K562 (cell line): ENCODE measurements at regions not wholly inside any gene's neighbourhood (a gene's known extent, or its start where the extent isn't known, plus 50 kb on each side); places are given as distances from the start of the nearest gene placed in this dataset.

ENCODE experiments used
- ATAC-seq: fragments of 200-7000 bp; cut with Tn5 transposase; 3 replicates; pipeline ENCODE4 v1.9.1; 2020; ENCODE audit warnings: moderate library complexity
- BruUV-seq: library from RNA; stranded (reverse); fragments of 400-500 nt; replicated peaks from 2 replicates; lab custom pipeline; 2021; lab: Mats Ljungman, UMichigan
- CTCF ChIA-PET: fragments of 300-600 bp; formaldehyde crosslinking; extraction: SDS; loops from one replicate; lab custom pipeline; 2021; ENCODE audit warnings: low intra/inter-chr PET ratio; lab: Yijun Ruan, JAX
- POLR2A ChIA-PET: fragments of 300-600, 350-650 bp; sonication (Branson Sonifier 250); formaldehyde crosslinking; extraction: SDS; loops from one replicate; lab custom pipeline; 2021; ENCODE audit warnings: antibody characterized with exemption, inconsistent platforms; lab: Yijun Ruan, JAX
- DNase-seq, 4 experiments: peaks; one replicate each; pipeline versions ENCODE4 v3.0.0 to v3.0.0-alpha.2; 2011 to 2018; ENCODE audit warnings: low spot score in 3 of 4, mixed read lengths in 3 of 4; ENCODE audit errors: extremely low read depth in 1 of 4
- FAIRE-seq: peaks from 2 replicates; lab custom pipeline; 2011; peaks lifted over from hg19 to GRCh38; lab: Jason Lieb, UNC
- H2AFZ ChIP-seq: 2 replicates; pipeline ENCODE4 v1.6.0; 2011; ENCODE audit warnings: low read depth, low read length, control low read depth, inconsistent platforms
- H3K27ac ChIP-seq: fragments of 200-600 bp; 3 replicates; pipeline ENCODE4 v1.8.0; 2011; ENCODE audit warnings: low read depth, mild to moderate bottlenecking, control low read depth, inconsistent platforms, low read length, moderate library complexity, mixed read lengths; ENCODE audit errors: extremely low read depth
- H3K27me3 ChIP-seq, 2 experiments: fragments of 300-600 bp in 1 of 2; 2 replicates in 1 of 2; 3 replicates in 1 of 2; pipeline versions ENCODE4 v1.6.0 to v1.8.0; 2011; ENCODE audit warnings: inconsistent platforms in 2 of 2, low read length in 2 of 2, mild to moderate bottlenecking in 1 of 2, mixed read lengths in 1 of 2, moderate library complexity in 1 of 2; ENCODE audit not compliant: control insufficient read depth in 2 of 2, insufficient read depth in 2 of 2
- H3K36me3 ChIP-seq: fragments of 300-600 bp; 3 replicates; pipeline ENCODE4 v1.8.0; 2011; ENCODE audit warnings: mild to moderate bottlenecking, low read length, inconsistent platforms; ENCODE audit not compliant: control insufficient read depth, insufficient read depth
- H3K4me1 ChIP-seq, 2 experiments: fragments of 200-600 bp in 1 of 2; replicated peaks in 1 of 2; 2 replicates in 1 of 2; 3 replicates in 1 of 2; pipeline versions ENCODE4 v1.5.1 to v1.8.0; 2011; ENCODE audit warnings: inconsistent platforms in 2 of 2, low read length in 2 of 2, mild to moderate bottlenecking in 1 of 2, mixed read lengths in 1 of 2, moderate library complexity in 1 of 2; ENCODE audit not compliant: control insufficient read depth in 2 of 2, insufficient read depth in 2 of 2
- H3K4me2 ChIP-seq: 2 replicates; pipeline ENCODE4 v1.6.1; 2011; ENCODE audit warnings: low read length, control low read depth, inconsistent platforms, mixed read lengths; ENCODE audit not compliant: insufficient read depth
- H3K4me3 ChIP-seq: fragments of 200-600 bp; sonication (generic), shearing (Covaris generic); 2 replicates; pipeline ENCODE4 v1.5.1; 2016; ENCODE audit warnings: control low read depth, inconsistent platforms
- H3K79me2 ChIP-seq: fragments of 200-600 bp; 3 replicates; pipeline ENCODE4 v1.8.0; 2011; ENCODE audit warnings: low read length, inconsistent platforms; ENCODE audit not compliant: control insufficient read depth, insufficient read depth
- H3K9ac ChIP-seq, 2 experiments: 2 replicates each; pipeline versions ENCODE4 v1.6.0 to v1.6.1; 2011; ENCODE audit warnings: low read depth in 2 of 2, low read length in 2 of 2, control low read depth in 1 of 2, inconsistent platforms in 1 of 2, mild to moderate bottlenecking in 1 of 2, mixed read lengths in 1 of 2; ENCODE audit not compliant: insufficient read depth in 1 of 2
- H3K9me1 ChIP-seq: one replicate; pipeline ENCODE4 v1.6.0; 2011; ENCODE audit warnings: inconsistent platforms, mild to moderate bottlenecking, low read length, moderate library complexity; ENCODE audit not compliant: control insufficient read depth, insufficient read depth
- H3K9me3 ChIP-seq: replicated peaks from 2 replicates; pipeline ENCODE4 v1.5.1; 2011; ENCODE audit warnings: low read depth, low read length, inconsistent platforms; ENCODE audit not compliant: control insufficient read depth, insufficient read depth
- H4K20me1 ChIP-seq: replicated peaks from 2 replicates; pipeline ENCODE4 v1.6.1; 2011; ENCODE audit warnings: low read length, inconsistent platforms, mixed read lengths; ENCODE audit not compliant: control insufficient read depth, insufficient read depth
- CBX3 ChIP-seq, 2 experiments: IDR thresholded peaks; 1 replicate in 1 of 2; 2 replicates in 1 of 2; pipeline ENCODE4 v1.6.1; 2012; ENCODE audit warnings: inconsistent platforms in 2 of 2, low read length in 2 of 2, borderline replicate concordance in 1 of 2, control low read depth in 1 of 2
- CSDE1 ChIP-seq, 2 experiments: fragments of 450-650 bp; IDR thresholded peaks; 2 replicates each; pipeline ENCODE4 v1.6.1; 2016; ENCODE audit warnings: mild to moderate bottlenecking in 1 of 2
- DMBX1 ChIP-seq: fragments of 250-450 bp; sonication (Bioruptor Pico); IDR thresholded peaks from 2 replicates; pipeline ENCODE4 v1.8.0; 2022; ENCODE audit warnings: inconsistent platforms, mild to moderate bottlenecking, moderate library complexity, borderline replicate concordance
- ELF4 ChIP-seq: fragments of 450-650 bp; formaldehyde crosslinking; IDR thresholded peaks from 2 replicates; pipeline ENCODE4 v1.4.0; 2022; ENCODE audit warnings: missing genetic modification characterization
- LARP7 ChIP-seq: fragments of 450-650 bp; IDR thresholded peaks from 2 replicates; pipeline ENCODE4 v1.6.1; 2016
- MBD2 ChIP-seq: sonication (generic); IDR thresholded peaks from 2 replicates; pipeline ENCODE4 v1.6.1; 2016; ENCODE audit warnings: low read depth, borderline replicate concordance
- NFIC ChIP-seq: fragments of 450-650 bp; IDR thresholded peaks from 2 replicates; pipeline ENCODE4 v1.6.1; 2017; ENCODE audit warnings: mild to moderate bottlenecking, inconsistent platforms
- POLR2A ChIP-seq: fragments of 450-650 bp; conservative IDR thresholded peaks from 2 replicates; pipeline ENCODE4 v1.6.1; 2016
- ZNF184 ChIP-seq: sonication (generic); formaldehyde crosslinking; IDR thresholded peaks from 2 replicates; pipeline ENCODE4 v1.5.0; 2020; ENCODE audit warnings: missing genetic modification reagents
- ZNF584 ChIP-seq: fragments of 200-800 bp; sonication (Bioruptor generic); IDR thresholded peaks from 2 replicates; pipeline ENCODE4 v1.6.1; 2016; ENCODE audit warnings: low read depth, mild to moderate bottlenecking, missing genetic modification characterization, missing compliant biosample characterization
- WGBS: fragments of 100-300 bp; shearing (Covaris generic); methylation state at CpG from one replicate; pipeline ENCODE4 v1.1.6; 2016; ENCODE audit warnings: low coverage, mixed read lengths; ENCODE audit not compliant: insufficient coverage; ENCODE audit errors: missing lambda C conversion rate; 5-methylcytosine and 5-hydroxymethylcytosine counted together
- in situ Hi-C: fragments of 300-500 bp; cut with MboI; formaldehyde crosslinking; loops from 4 replicates; pipeline ENCODE4 v1.15.0; 2018; ENCODE audit warnings: inconsistent platforms, mixed read lengths
- intact Hi-C: fragments of 100-400 bp; cut with micrococcal nuclease; formaldehyde crosslinking; loops from 2 replicates; pipeline ENCODE4 v1.14.2; 2022
- TF ChIP-seq, protein P1 (sequence below), 2 experiments: fragments of 150-350 bp in 1 of 2; IDR thresholded peaks; 2 replicates each; pipeline ENCODE4 v1.6.1; 2012 to 2016; ENCODE audit warnings: low read depth in 2 of 2, low read length in 2 of 2, mild to moderate bottlenecking in 1 of 2, moderate library complexity in 1 of 2
- TF ChIP-seq, protein P2 (sequence below), 2 experiments: fragments of 250-450 bp in 1 of 2; fragments of 450-650 bp in 1 of 2; sonication (Bioruptor Pico) in 1 of 2; IDR thresholded peaks; 2 replicates each; pipeline versions ENCODE4 v1.6.1 to v1.8.0; 2016 to 2021; ENCODE audit warnings: mild to moderate bottlenecking in 2 of 2, moderate library complexity in 2 of 2, missing compliant biosample characterization in 1 of 2, missing genetic modification characterization in 1 of 2
- TF ChIP-seq, protein P3 (sequence below): fragments of 250-450 bp; sonication (Bioruptor Pico); IDR thresholded peaks from 2 replicates; pipeline ENCODE4 v1.8.0; 2021; ENCODE audit warnings: borderline replicate concordance, mild to moderate bottlenecking, moderate library complexity; ENCODE audit not compliant: poor library complexity, severe bottlenecking
- TF ChIP-seq, protein P4 (sequence below): sonication (generic); formaldehyde crosslinking; IDR thresholded peaks from 2 replicates; pipeline ENCODE4 v1.8.0; 2022; ENCODE audit warnings: mild to moderate bottlenecking, missing genetic modification reagents
- TF ChIP-seq, protein P5 (sequence below): sonication (generic); formaldehyde crosslinking; IDR thresholded peaks from 2 replicates; pipeline ENCODE4 v1.8.0; 2022; ENCODE audit warnings: missing genetic modification reagents, mild to moderate bottlenecking, borderline replicate concordance

DNA sequence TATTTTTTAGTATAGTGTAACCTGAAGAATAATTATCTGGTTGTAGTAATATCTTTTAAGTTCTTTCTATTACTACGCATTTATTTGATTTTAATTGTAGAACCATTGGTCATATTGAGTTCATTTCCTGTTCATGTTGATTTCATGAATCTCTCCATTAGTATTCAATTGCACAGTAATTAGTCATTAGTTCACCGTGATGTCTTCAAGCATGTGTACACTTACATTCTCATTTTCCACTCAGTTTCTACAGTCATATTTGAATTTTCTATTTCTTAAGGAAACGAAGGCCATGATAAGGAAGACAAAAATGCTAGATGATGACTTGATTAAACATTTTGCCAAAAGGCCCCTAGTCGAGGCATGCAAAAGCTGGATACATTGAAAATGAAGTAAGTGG, 333.7 kb upstream of the FANCL start:
- no peaks in the 10 kb centered on the region for H3K9me1 ChIP-seq
- H3K9ac ChIP-seq = no peak overlapping the region
- H3K27ac ChIP-seq = no peak overlapping the region
- CTCF ChIA-PET = no interaction called here
- H2AFZ ChIP-seq = no peak overlapping the region
- peaks cover 0 to 3% of the 10 kb centered on the region in 2 experiments; a peak in 1 of 5 replicates for H3K4me1 ChIP-seq
- POLR2A ChIA-PET = no interaction called here
- BruUV-seq = no TSS peak
- intact Hi-C loops = loop anchor here (5.0 to 10.0 kb wide), 4 partner anchors 297 to 1580 kb away; no protein-coding TSS in a partner anchor
- no peaks in the 10 kb centered on the region for H3K79me2 ChIP-seq
- WGBS = 72% methylated on average over 4 of the region's 4 CpGs
- no peak for ATAC-seq
- no peak for FAIRE-seq
- no peaks in the 10 kb centered on the region for H3K9me3 ChIP-seq
- no peak for DNase-seq
- H3K4me3 ChIP-seq = no peak overlapping the region
- H3K36me3 ChIP-seq = no peaks in the 10 kb centered on the region
- H4K20me1 ChIP-seq = no peaks in the 10 kb centered on the region
- TF ChIP-seq, protein P1, sequence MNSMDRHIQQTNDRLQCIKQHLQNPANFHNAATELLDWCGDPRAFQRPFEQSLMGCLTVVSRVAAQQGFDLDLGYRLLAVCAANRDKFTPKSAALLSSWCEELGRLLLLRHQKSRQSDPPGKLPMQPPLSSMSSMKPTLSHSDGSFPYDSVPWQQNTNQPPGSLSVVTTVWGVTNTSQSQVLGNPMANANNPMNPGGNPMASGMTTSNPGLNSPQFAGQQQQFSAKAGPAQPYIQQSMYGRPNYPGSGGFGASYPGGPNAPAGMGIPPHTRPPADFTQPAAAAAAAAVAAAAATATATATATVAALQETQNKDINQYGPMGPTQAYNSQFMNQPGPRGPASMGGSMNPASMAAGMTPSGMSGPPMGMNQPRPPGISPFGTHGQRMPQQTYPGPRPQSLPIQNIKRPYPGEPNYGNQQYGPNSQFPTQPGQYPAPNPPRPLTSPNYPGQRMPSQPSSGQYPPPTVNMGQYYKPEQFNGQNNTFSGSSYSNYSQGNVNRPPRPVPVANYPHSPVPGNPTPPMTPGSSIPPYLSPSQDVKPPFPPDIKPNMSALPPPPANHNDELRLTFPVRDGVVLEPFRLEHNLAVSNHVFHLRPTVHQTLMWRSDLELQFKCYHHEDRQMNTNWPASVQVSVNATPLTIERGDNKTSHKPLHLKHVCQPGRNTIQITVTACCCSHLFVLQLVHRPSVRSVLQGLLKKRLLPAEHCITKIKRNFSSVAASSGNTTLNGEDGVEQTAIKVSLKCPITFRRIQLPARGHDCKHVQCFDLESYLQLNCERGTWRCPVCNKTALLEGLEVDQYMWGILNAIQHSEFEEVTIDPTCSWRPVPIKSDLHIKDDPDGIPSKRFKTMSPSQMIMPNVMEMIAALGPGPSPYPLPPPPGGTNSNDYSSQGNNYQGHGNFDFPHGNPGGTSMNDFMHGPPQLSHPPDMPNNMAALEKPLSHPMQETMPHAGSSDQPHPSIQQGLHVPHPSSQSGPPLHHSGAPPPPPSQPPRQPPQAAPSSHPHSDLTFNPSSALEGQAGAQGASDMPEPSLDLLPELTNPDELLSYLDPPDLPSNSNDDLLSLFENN (IDR thresholded peaks at IDR 0.05; ENCODE audit: low read depth in 2 of 2, low read length in 2 of 2) = no peak
- TF ChIP-seq ZNF584 (CRISPR knock-in tag) (no peak), ELF4 (CRISPR knock-in tag) (no peak), POLR2A (no peak), CSDE1 (IDR thresholded peaks at IDR 0.05) (no peak), NFIC (no peak), DMBX1 (CRISPR knock-in tag) (no peak), LARP7 (no peak), CBX3 (IDR thresholded peaks at IDR 0.05; ENCODE audit: borderline replicate concordance in 1 of 2, low read length in 2 of 2) (no peak), MBD2 (no peak), ZNF184 (CRISPR knock-in tag) (no peak)
- TF ChIP-seq, protein P2, sequence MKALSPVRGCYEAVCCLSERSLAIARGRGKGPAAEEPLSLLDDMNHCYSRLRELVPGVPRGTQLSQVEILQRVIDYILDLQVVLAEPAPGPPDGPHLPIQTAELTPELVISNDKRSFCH (CRISPR knock-in tag; IDR thresholded peaks at IDR 0.05) = no peak
- TF ChIP-seq, protein P2 (tag; IDR thresholded peaks at IDR 0.05) = no peak
- TF ChIP-seq, protein P3, sequence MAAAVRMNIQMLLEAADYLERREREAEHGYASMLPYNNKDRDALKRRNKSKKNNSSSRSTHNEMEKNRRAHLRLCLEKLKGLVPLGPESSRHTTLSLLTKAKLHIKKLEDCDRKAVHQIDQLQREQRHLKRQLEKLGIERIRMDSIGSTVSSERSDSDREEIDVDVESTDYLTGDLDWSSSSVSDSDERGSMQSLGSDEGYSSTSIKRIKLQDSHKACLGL (CRISPR knock-in tag) = no peak
- TF ChIP-seq, protein P4, sequence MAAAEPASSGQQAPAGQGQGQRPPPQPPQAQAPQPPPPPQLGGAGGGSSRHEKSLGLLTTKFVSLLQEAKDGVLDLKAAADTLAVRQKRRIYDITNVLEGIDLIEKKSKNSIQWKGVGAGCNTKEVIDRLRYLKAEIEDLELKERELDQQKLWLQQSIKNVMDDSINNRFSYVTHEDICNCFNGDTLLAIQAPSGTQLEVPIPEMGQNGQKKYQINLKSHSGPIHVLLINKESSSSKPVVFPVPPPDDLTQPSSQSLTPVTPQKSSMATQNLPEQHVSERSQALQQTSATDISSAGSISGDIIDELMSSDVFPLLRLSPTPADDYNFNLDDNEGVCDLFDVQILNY (CRISPR knock-in tag) = no peak
- TF ChIP-seq, protein P5, sequence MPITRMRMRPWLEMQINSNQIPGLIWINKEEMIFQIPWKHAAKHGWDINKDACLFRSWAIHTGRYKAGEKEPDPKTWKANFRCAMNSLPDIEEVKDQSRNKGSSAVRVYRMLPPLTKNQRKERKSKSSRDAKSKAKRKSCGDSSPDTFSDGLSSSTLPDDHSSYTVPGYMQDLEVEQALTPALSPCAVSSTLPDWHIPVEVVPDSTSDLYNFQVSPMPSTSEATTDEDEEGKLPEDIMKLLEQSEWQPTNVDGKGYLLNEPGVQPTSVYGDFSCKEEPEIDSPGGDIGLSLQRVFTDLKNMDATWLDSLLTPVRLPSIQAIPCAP = no peak
- no peak overlapping the region for H3K4me2 ChIP-seq
- no peaks in the 10 kb centered on the region for H3K27me3 ChIP-seq
- in situ Hi-C loops = no loop called here
